ENCODE measurements at regions not wholly inside any gene's neighbourhood (a gene's known extent, or its start where the extent isn't known, plus 50 kb on each side); places are given as distances from the start of the nearest gene placed in this dataset.
"Not testable (repeated sequence)": the region's sequence is repeated elsewhere in the genome, so short reads cannot be mapped to it uniquely, and the experiment has no call there.

GRCh38 chr11:33976495-33977199 lies 74.9 kb upstream of the CAPRIN1 start:
- Histone ChIP-seq H3K27me3 (replicated peaks; ENCODE audit: insufficient read depth) (peaks cover 42% of the 10 kb centered on the region), H3K4me3 (no peak overlapping the region), H3K4me1 (ENCODE audit: insufficient read depth) (0 out of 2 replicates have a peak, but pooled peaks cover 4% of the 10 kb centered on the region), H3K9me3 (ENCODE audit: low read depth) (no peaks in the 10 kb centered on the region), H3K36me3 (ENCODE audit: low read depth) (no peaks in the 10 kb centered on the region), H3K27ac (no peak overlapping the region), H4K20me1 (ENCODE audit: insufficient read depth) (no peaks in the 10 kb centered on the region), H2AFZ (no peak overlapping the region), H3K9ac (no peak overlapping the region), H3K79me2 (ENCODE audit: insufficient read depth) (no peaks in the 10 kb centered on the region), H3F3A (ENCODE audit: insufficient read depth) (peaks cover 6% of the 10 kb centered on the region; the same call in 1 of the 2 replicates), H3K4me2 (ENCODE audit: unreplicated experiment) (no peak overlapping the region), H3K9me2 (ENCODE audit: insufficient read depth) (no peaks in the 10 kb centered on the region)
- in situ Hi-C loops (cut with MboI): loop anchor here (5.0 kb wide), 1 partner anchor 114 kb away; no protein-coding TSS in a partner anchor
- DNase-seq: peak; percentile 65
- TF ChIP-seq EZH2 (IDR thresholded peaks at IDR 0.05; ENCODE audit: insufficient read depth, poor library complexity, severe bottlenecking) (no peak), EZH2phosphoT487 (IDR thresholded peaks at IDR 0.05; ENCODE audit: insufficient read depth, low read depth) (no peak)
- 52 to 54% methylated on average over 7 of the region's 7 CpGs for WGBS, 2 experiments (ENCODE audit: low coverage in 1 of 2, low lambda C conversion rate in 2 of 2, missing lambda C conversion rate in 2 of 2)

- Histone ChIP-seq H3F3A (ENCODE audit: insufficient read depth) (peaks cover 6% of the 10 kb centered on the region; the same call in 1 of the 2 replicates), H3K4me1 (ENCODE audit: insufficient read depth) (0 out of 2 replicates have a peak, but pooled peaks cover 4% of the 10 kb centered on the region), H4K20me1 (ENCODE audit: insufficient read depth) (no peaks in the 10 kb centered on the region), H3K4me3 (no peak overlapping the region), H3K27ac (no peak overlapping the region), H3K36me3 (ENCODE audit: low read depth) (no peaks in the 10 kb centered on the region), H2AFZ (no peak overlapping the region), H3K9ac (no peak overlapping the region), H3K9me3 (ENCODE audit: low read depth) (no peaks in the 10 kb centered on the region), H3K4me2 (ENCODE audit: unreplicated experiment) (no peak overlapping the region), H3K9me2 (ENCODE audit: insufficient read depth) (no peaks in the 10 kb centered on the region), H3K79me2 (ENCODE audit: insufficient read depth) (no peaks in the 10 kb centered on the region), H3K27me3 (replicated peaks; ENCODE audit: insufficient read depth) (peaks cover 34% of the 10 kb centered on the region)
- DNase-seq: no peak
- WGBS, 2 experiments (ENCODE audit: low coverage in 1 of 2, low lambda C conversion rate in 2 of 2, missing lambda C conversion rate in 2 of 2): 55 to 63% methylated on average over 4 of the region's 4 CpGs
- no peak for TF ChIP-seq EZH2 (IDR thresholded peaks at IDR 0.05; ENCODE audit: insufficient read depth, poor library complexity, severe bottlenecking)
- in situ Hi-C loops (cut with MboI): loop anchor here (5.0 kb wide), 1 partner anchor 113 kb away; no protein-coding TSS in a partner anchor
Observed at GRCh38 chr11:33974804-33975203, 76.7 kb upstream of the CAPRIN1 start.

- H2AFZ ChIP-seq; H3K79me2 ChIP-seq (ENCODE audit: insufficient read depth): not testable (repeated sequence)
- peaks cover 23% of the 10 kb centered on the region for H3K27me3 ChIP-seq (replicated peaks; ENCODE audit: insufficient read depth)
Observed at GRCh38 chr11:33971530-33971929, 79.7 kb upstream of the LMO2 start.

GRCh38 chr11:33970984-33971466 lies 79.1 kb upstream of the LMO2 start:
- WGBS, 2 experiments (ENCODE audit: low coverage in 1 of 2, low lambda C conversion rate in 2 of 2, missing lambda C conversion rate in 2 of 2): 9% methylated on average over 8 of the region's 8 CpGs
- no peak overlapping the region for H3K4me2 ChIP-seq (ENCODE audit: unreplicated experiment)
- no peaks in the 10 kb centered on the region for H3K4me1 ChIP-seq (ENCODE audit: insufficient read depth)
- H3K4me3 ChIP-seq: no peak overlapping the region
- H3K27ac ChIP-seq: no peak overlapping the region
- TF ChIP-seq EZH2 (IDR thresholded peaks at IDR 0.05; ENCODE audit: insufficient read depth, poor library complexity, severe bottlenecking) (no peak), EZH2phosphoT487 (IDR thresholded peaks at IDR 0.05; ENCODE audit: insufficient read depth, low read depth) (no peak)
- H3K9ac ChIP-seq: no peak overlapping the region
- peak; percentile 83 for DNase-seq
- in situ Hi-C loops (cut with MboI): no loop called here
- H3F3A ChIP-seq (ENCODE audit: insufficient read depth): no peaks in the 10 kb centered on the region
- no peaks in the 10 kb centered on the region for H3K36me3 ChIP-seq (ENCODE audit: low read depth)
- no peaks in the 10 kb centered on the region for H3K9me3 ChIP-seq (ENCODE audit: low read depth)
- H3K79me2 ChIP-seq (ENCODE audit: insufficient read depth): no peaks in the 10 kb centered on the region
- no peak overlapping the region for H2AFZ ChIP-seq
- H4K20me1 ChIP-seq (ENCODE audit: insufficient read depth): no peaks in the 10 kb centered on the region
- no peaks in the 10 kb centered on the region for H3K9me2 ChIP-seq (ENCODE audit: insufficient read depth)
- H3K27me3 ChIP-seq (replicated peaks; ENCODE audit: insufficient read depth): peaks cover 24% of the 10 kb centered on the region

More at GRCh38 chr11:33971530-33971929, 79.7 kb upstream of the LMO2 start:
- DNase-seq; H3K9ac ChIP-seq; in situ Hi-C loops (cut with MboI); H3K4me2 ChIP-seq (ENCODE audit: unreplicated experiment); H3K36me3 ChIP-seq (ENCODE audit: low read depth); H3F3A ChIP-seq (ENCODE audit: insufficient read depth); H3K9me3 ChIP-seq (ENCODE audit: low read depth); H3K4me3 ChIP-seq; H3K4me1 ChIP-seq (ENCODE audit: insufficient read depth); H3K27ac ChIP-seq; H3K9me2 ChIP-seq (ENCODE audit: insufficient read depth); H4K20me1 ChIP-seq (ENCODE audit: insufficient read depth): not testable (repeated sequence)
- WGBS, 2 experiments (ENCODE audit: low coverage in 1 of 2, low lambda C conversion rate in 2 of 2, missing lambda C conversion rate in 2 of 2): 56 to 66% methylated on average over 4 to 12 of the region's 12 CpGs
